ENCODE measurements at regions not wholly inside any gene's neighbourhood (a gene's known extent, or its start where the extent isn't known, plus 50 kb on each side); places are given as distances from the start of the nearest gene placed in this dataset.

GRCh38 chr2:212728717-212729116 lies 190.1 kb upstream of the ERBB4 start (continued):
- TF ChIP-seq EZH2phosphoT487 (IDR thresholded peaks at IDR 0.05; ENCODE audit: borderline replicate concordance, low read depth) (no peak), FOXM1 (IDR thresholded peaks at IDR 0.05; ENCODE audit: low read depth) (no peak), RCOR1 (IDR thresholded peaks at IDR 0.05; ENCODE audit: low read length) (no peak), FOXJ3 (CRISPR knock-in tag; IDR thresholded peaks at IDR 0.05) (no peak), TEAD4 (IDR thresholded peaks at IDR 0.05; ENCODE audit: borderline replicate concordance, insufficient read depth) (no peak), EP300 (IDR thresholded peaks at IDR 0.05; ENCODE audit: borderline replicate concordance in 1 of 2, low read depth in 1 of 2, low read length in 1 of 2) (no peak)

GRCh38 chr2:212727751-212728150 lies 189.1 kb upstream of the ERBB4 start:
- Histone ChIP-seq H2AFZ (ENCODE audit: low read depth) (no peak overlapping the region), H3K9ac (no peak overlapping the region), H3K27me3 (ENCODE audit: insufficient read depth) (no peaks in the 10 kb centered on the region), H3K4me2 (no peak overlapping the region), H3K27ac (ENCODE audit: low read depth in 2 of 2, low read length in 1 of 2) (no peak overlapping the region), H3K4me1 (ENCODE audit: control insufficient read depth in 1 of 2, insufficient read depth in 2 of 2, low read depth in 1 of 2, low read length in 1 of 2) (no peaks in the 10 kb centered on the region), H4K20me1 (ENCODE audit: insufficient read depth) (no peaks in the 10 kb centered on the region), H3K36me3 (replicated peaks in 1 of 2; ENCODE audit: control insufficient read depth in 1 of 2, insufficient read depth in 2 of 2, low read length in 1 of 2) (no peaks in the 10 kb centered on the region), H3K79me2 (ENCODE audit: insufficient read depth) (no peaks in the 10 kb centered on the region), H3K4me3 (ENCODE audit: low read depth in 2 of 2, low read length in 1 of 2) (no peak overlapping the region), H3F3A (replicated peaks; ENCODE audit: insufficient read depth) (no peaks in the 10 kb centered on the region), H3K9me2 (no peaks in the 10 kb centered on the region), H3K9me3 (no peaks in the 10 kb centered on the region)
- CTCF ChIA-PET = no interaction called here
- no peak for DNase-seq
- POLR2A ChIA-PET = no interaction called here
- TF ChIP-seq MXI1 (IDR thresholded peaks at IDR 0.05; ENCODE audit: low read depth, low read length) (no peak), MAX (IDR thresholded peaks at IDR 0.05; ENCODE audit: low read depth) (no peak), TCF12 (IDR thresholded peaks at IDR 0.05) (no peak), MEF2A (IDR thresholded peaks at IDR 0.05; ENCODE audit: borderline replicate concordance, low read depth) (no peak), GATA2 (CRISPR knock-in tag; IDR thresholded peaks at IDR 0.05) (no peak), JUND (IDR thresholded peaks at IDR 0.05) (no peak), SMC3 (IDR thresholded peaks at IDR 0.05; ENCODE audit: low read depth, low read length) (no peak), USF1 (IDR thresholded peaks at IDR 0.05; ENCODE audit: borderline replicate concordance, low read depth) (no peak), FOXJ3 (CRISPR knock-in tag; IDR thresholded peaks at IDR 0.05) (no peak), RFX5 (IDR thresholded peaks at IDR 0.05; ENCODE audit: low read length) (no peak), USF2 (IDR thresholded peaks at IDR 0.05; ENCODE audit: borderline replicate concordance, low read depth, low read length) (no peak), RCOR1 (IDR thresholded peaks at IDR 0.05; ENCODE audit: low read length) (no peak), YY1 (IDR thresholded peaks at IDR 0.05; ENCODE audit: low read depth) (no peak), FOSL2 (IDR thresholded peaks at IDR 0.05; ENCODE audit: borderline replicate concordance, low read depth) (no peak), CHD2 (IDR thresholded peaks at IDR 0.05; ENCODE audit: low read length, partially characterized antibody) (no peak), NRF1 (IDR thresholded peaks at IDR 0.05; ENCODE audit: low read depth, low read length) (no peak), EZH2phosphoT487 (IDR thresholded peaks at IDR 0.05; ENCODE audit: borderline replicate concordance, low read depth) (no peak), IRF3 (IDR thresholded peaks at IDR 0.05; ENCODE audit: low read depth, low read length) (no peak), EP300 (IDR thresholded peaks at IDR 0.05; ENCODE audit: borderline replicate concordance in 1 of 2, low read depth in 1 of 2, low read length in 1 of 2) (no peak), GABPA (IDR thresholded peaks at IDR 0.05; ENCODE audit: low read depth) (no peak)
- WGBS (ENCODE audit: low lambda C conversion rate) = 68% methylated on average over 3 of the region's 3 CpGs
